Muscle layer of colon (tissue), 2 donors: ENCODE measurements at regions not wholly inside any gene's neighbourhood (a gene's known extent, or its start where the extent isn't known, plus 50 kb on each side); places are given as distances from the start of the nearest gene placed in this dataset.

Source experiments
- H3K27ac ChIP-seq: one replicate; pipeline ENCODE4 v1.7.0; 2013; ENCODE audit warnings: low read depth, mild to moderate bottlenecking, low read length, moderate library complexity
- H3K27me3 ChIP-seq, 2 donors: one replicate each; pipeline ENCODE4 v1.7.0; 2013; ENCODE audit warnings: low read length in 2 of 2, mild to moderate bottlenecking in 2 of 2; ENCODE audit not compliant: insufficient read depth in 2 of 2, control insufficient read depth in 1 of 2
- H3K36me3 ChIP-seq: one replicate; pipeline ENCODE4 v1.7.0; 2013; ENCODE audit warnings: mild to moderate bottlenecking, low read length; ENCODE audit not compliant: insufficient read depth
- H3K4me1 ChIP-seq: one replicate; pipeline ENCODE4 v1.7.0; 2013; ENCODE audit warnings: mild to moderate bottlenecking, low read length; ENCODE audit not compliant: insufficient read depth
- H3K4me3 ChIP-seq, 2 donors: one replicate each; pipeline ENCODE4 v1.7.0; 2013; ENCODE audit warnings: low read length in 2 of 2, low read depth in 1 of 2, mild to moderate bottlenecking in 1 of 2, moderate library complexity in 1 of 2
- H3K9ac ChIP-seq: one replicate; pipeline ENCODE4 v1.7.0; 2013; ENCODE audit warnings: low read length
- H3K9me3 ChIP-seq: one replicate; pipeline ENCODE4 v1.7.0; 2013; ENCODE audit warnings: mild to moderate bottlenecking, low read length
- donor health status: abdominal sarcoma.
- donor health status: Adenocarcinoma of cecum.

GRCh38 chr19:31730270-31730669, 381.0 kb upstream of the TSHZ3 start:
- H3K9ac ChIP-seq = no peak overlapping the region
- H3K36me3 ChIP-seq = no peaks in the 10 kb centered on the region
- no peak overlapping the region for H3K27ac ChIP-seq
- no peaks in the 10 kb centered on the region for H3K9me3 ChIP-seq
- no peaks in the 10 kb centered on the region for H3K27me3 ChIP-seq
- H3K4me1 ChIP-seq = no peaks in the 10 kb centered on the region
- H3K4me3 ChIP-seq = no peak overlapping the region

GRCh38 chr19:31733591-31733990, 384.4 kb upstream of the TSHZ3 start:
- Histone ChIP-seq H3K9ac (no peak overlapping the region), H3K4me3 (no peak overlapping the region), H3K27ac (no peak overlapping the region), H3K36me3 (no peaks in the 10 kb centered on the region), H3K27me3 (no peaks in the 10 kb centered on the region), H3K9me3 (no peaks in the 10 kb centered on the region), H3K4me1 (no peaks in the 10 kb centered on the region)

GRCh38 chr19:31742249-31742648, 393.0 kb upstream of the TSHZ3 start:
- Histone ChIP-seq H3K4me1 (no peaks in the 10 kb centered on the region), H3K4me3 (no peak overlapping the region), H3K9me3 (no peaks in the 10 kb centered on the region), H3K27ac (no peak overlapping the region), H3K9ac (no peak overlapping the region), H3K36me3 (no peaks in the 10 kb centered on the region), H3K27me3 (no peaks in the 10 kb centered on the region)

- Histone ChIP-seq H3K4me1 (no peaks in the 10 kb centered on the region), H3K27me3 (no peaks in the 10 kb centered on the region), H3K27ac (no peak overlapping the region), H3K9ac (no peak overlapping the region), H3K9me3 (no peaks in the 10 kb centered on the region), H3K36me3 (no peaks in the 10 kb centered on the region), H3K4me3 (no peak overlapping the region)
Observed at GRCh38 chr19:31745731-31746130, 396.5 kb upstream of the TSHZ3 start.

- Histone ChIP-seq H3K9me3 (no peaks in the 10 kb centered on the region), H3K4me3 (no peak overlapping the region)
Observed at GRCh38 chr19:31749231-31749630, 400.0 kb upstream of the TSHZ3 start.

GRCh38 chr19:31759359-31759758, 410.1 kb upstream of the TSHZ3 start:
- no peak overlapping the region for H3K9ac ChIP-seq
- H3K4me3 ChIP-seq = no peak overlapping the region

More at GRCh38 chr19:31749231-31749630, 400.0 kb upstream of the TSHZ3 start:
- Histone ChIP-seq H3K4me1 (no peaks in the 10 kb centered on the region), H3K9ac (no peak overlapping the region), H3K36me3 (no peaks in the 10 kb centered on the region), H3K27ac (no peak overlapping the region), H3K27me3 (no peaks in the 10 kb centered on the region)

GRCh38 chr19:31761281-31761913, 412.2 kb upstream of the TSHZ3 start:
- H3K27me3 ChIP-seq = no peaks in the 10 kb centered on the region
- no peak overlapping the region for H3K27ac ChIP-seq
- H3K36me3 ChIP-seq = no peaks in the 10 kb centered on the region
- H3K9ac ChIP-seq = no peak overlapping the region
- H3K4me1 ChIP-seq = no peaks in the 10 kb centered on the region
- H3K4me3 ChIP-seq = no peak overlapping the region
- H3K9me3 ChIP-seq = no peaks in the 10 kb centered on the region

More at GRCh38 chr19:31759359-31759758, 410.1 kb upstream of the TSHZ3 start:
- H3K9me3 ChIP-seq = no peaks in the 10 kb centered on the region
- H3K4me1 ChIP-seq = no peaks in the 10 kb centered on the region
- H3K27ac ChIP-seq = no peak overlapping the region
- no peaks in the 10 kb centered on the region for H3K27me3 ChIP-seq
- no peaks in the 10 kb centered on the region for H3K36me3 ChIP-seq

GRCh38 chr19:31770223-31770622, 421.0 kb upstream of the TSHZ3 start:
- H3K9ac ChIP-seq = no peak overlapping the region
- no peaks in the 10 kb centered on the region for H3K36me3 ChIP-seq
- no peak overlapping the region for H3K4me3 ChIP-seq
- H3K27ac ChIP-seq = no peak overlapping the region
- no peaks in the 10 kb centered on the region for H3K9me3 ChIP-seq
- no peaks in the 10 kb centered on the region for H3K27me3 ChIP-seq
- H3K4me1 ChIP-seq = no peaks in the 10 kb centered on the region

- Histone ChIP-seq H3K36me3 (no peaks in the 10 kb centered on the region), H3K27me3 (no peaks in the 10 kb centered on the region), H3K9ac (no peak overlapping the region), H3K9me3 (no peaks in the 10 kb centered on the region), H3K4me1 (no peaks in the 10 kb centered on the region), H3K4me3 (no peak overlapping the region), H3K27ac (no peak overlapping the region)
Observed at GRCh38 chr19:31772915-31773314, 423.7 kb upstream of the TSHZ3 start.

GRCh38 chr19:31781542-31781941, 432.3 kb upstream of the TSHZ3 start:
- Histone ChIP-seq H3K4me3 (no peak overlapping the region), H3K4me1 (no peaks in the 10 kb centered on the region)

GRCh38 chr19:31783592-31783991, 434.4 kb upstream of the TSHZ3 start:
- no peak overlapping the region for H3K9ac ChIP-seq
- no peaks in the 10 kb centered on the region for H3K36me3 ChIP-seq
- no peaks in the 10 kb centered on the region for H3K27me3 ChIP-seq
- no peaks in the 10 kb centered on the region for H3K9me3 ChIP-seq
- H3K27ac ChIP-seq = no peak overlapping the region
- no peaks in the 10 kb centered on the region for H3K4me1 ChIP-seq
- no peak overlapping the region for H3K4me3 ChIP-seq

More at GRCh38 chr19:31781542-31781941, 432.3 kb upstream of the TSHZ3 start:
- no peaks in the 10 kb centered on the region for H3K27me3 ChIP-seq
- no peaks in the 10 kb centered on the region for H3K36me3 ChIP-seq
- no peak overlapping the region for H3K9ac ChIP-seq
- H3K27ac ChIP-seq = no peak overlapping the region
- H3K9me3 ChIP-seq = no peaks in the 10 kb centered on the region

- Histone ChIP-seq H3K36me3 (no peaks in the 10 kb centered on the region), H3K27ac (no peak overlapping the region), H3K4me3 (no peak overlapping the region), H3K9me3 (no peaks in the 10 kb centered on the region), H3K9ac (no peak overlapping the region), H3K27me3 (no peaks in the 10 kb centered on the region), H3K4me1 (no peaks in the 10 kb centered on the region)
Observed at GRCh38 chr19:31784671-31785101, 435.4 kb upstream of the TSHZ3 start.
